SK-N-SH (cell line): ENCODE measurements at regions not wholly inside any gene's neighbourhood (a gene's known extent, or its start where the extent isn't known, plus 50 kb on each side); places are given as distances from the start of the nearest gene placed in this dataset.

Experiments used
- CTCF ChIA-PET: fragments of 300-600, 350-600 bp; formaldehyde crosslinking; extraction: SDS; loops from one replicate; lab custom pipeline; 2021; lab: Yijun Ruan, JAX
- POLR2A ChIA-PET: fragments of 350-600 bp; sonication (Branson Sonifier 250); formaldehyde crosslinking; extraction: SDS; loops from one replicate; lab custom pipeline; 2020; ENCODE audit warnings: antibody characterized with exemption, inconsistent platforms; lab: Yijun Ruan, JAX
- DNase-seq: peaks from one replicate; pipeline ENCODE4 v3.0.0; 2012
- H2AFZ ChIP-seq: fragments of 200-600 bp; sonication (generic); 2 replicates; pipeline ENCODE4 v1.8.1; 2016; ENCODE audit warnings: antibody characterized with exemption, mild to moderate bottlenecking, low read depth
- H3F3A ChIP-seq: fragments of 200-600 bp; sonication (generic); replicated peaks from 2 replicates; pipeline ENCODE3; 2016; ENCODE audit warnings: antibody characterized with exemption, mild to moderate bottlenecking; ENCODE audit not compliant: insufficient read depth
- H3K27ac ChIP-seq, 2 experiments: fragments of 200-500 bp in 1 of 2; fragments of 200-600 bp in 1 of 2; sonication (Bioruptor generic) in 1 of 2; sonication (generic), shearing (Covaris generic) in 1 of 2; 2 replicates each; pipeline versions ENCODE4 v1.5.1 to v1.6.1; 2014 to 2016; ENCODE audit warnings: low read depth in 2 of 2, inconsistent platforms in 1 of 2, low read length in 1 of 2, mild to moderate bottlenecking in 1 of 2, mixed read lengths in 1 of 2
- H3K27me3 ChIP-seq: fragments of 200-600 bp; sonication (generic), shearing (Covaris generic); 2 replicates; pipeline ENCODE4 v1.6.1; 2016; ENCODE audit warnings: mixed run types; ENCODE audit not compliant: insufficient read depth
- H3K36me3 ChIP-seq, 2 experiments: fragments of 200-500 bp in 1 of 2; fragments of 200-600 bp in 1 of 2; sonication (Bioruptor generic) in 1 of 2; sonication (generic) in 1 of 2; replicated peaks in 1 of 2; 2 replicates each; pipeline versions ENCODE3 to v1.5.1; 2014 to 2016; ENCODE audit warnings: low read length in 1 of 2, mild to moderate bottlenecking in 1 of 2; ENCODE audit not compliant: insufficient read depth in 2 of 2, control insufficient read depth in 1 of 2
- H3K4me1 ChIP-seq, 2 experiments: fragments of 200-500 bp in 1 of 2; fragments of 200-600 bp in 1 of 2; sonication (Bioruptor generic) in 1 of 2; sonication (generic), shearing (Covaris generic) in 1 of 2; 2 replicates each; pipeline versions ENCODE4 v1.5.1 to v1.6.1; 2014 to 2016; ENCODE audit warnings: low read depth in 1 of 2, low read length in 1 of 2, mixed run types in 1 of 2; ENCODE audit not compliant: insufficient read depth in 2 of 2, control insufficient read depth in 1 of 2
- H3K4me2 ChIP-seq: fragments of 200-600 bp; sonication (generic), shearing (Covaris generic); 2 replicates; pipeline ENCODE4 v1.6.1; 2017; ENCODE audit warnings: mixed run types
- H3K4me3 ChIP-seq, 2 experiments: fragments of 200-500 bp in 1 of 2; fragments of 200-600 bp in 1 of 2; sonication (Bioruptor generic) in 1 of 2; sonication (generic), shearing (Covaris generic) in 1 of 2; 2 replicates each; pipeline versions ENCODE4 v1.5.1 to v1.8.1; 2014 to 2016; ENCODE audit warnings: low read depth in 2 of 2, inconsistent platforms in 1 of 2, low read length in 1 of 2, mild to moderate bottlenecking in 1 of 2, mixed read lengths in 1 of 2, moderate library complexity in 1 of 2
- H3K79me2 ChIP-seq: fragments of 200-600 bp; sonication (generic); 2 replicates; pipeline ENCODE4 v1.8.1; 2017; ENCODE audit warnings: mild to moderate bottlenecking; ENCODE audit not compliant: insufficient read depth
- H3K9ac ChIP-seq: fragments of 200-600 bp; sonication (generic); 2 replicates; pipeline ENCODE4 v1.6.1; 2017; ENCODE audit warnings: mixed run types
- H3K9me2 ChIP-seq: fragments of 200-600 bp; sonication (generic); 2 replicates; pipeline ENCODE4 v1.6.1; 2017; ENCODE audit warnings: mixed run types
- H3K9me3 ChIP-seq: fragments of 200-600 bp; sonication (generic); 2 replicates; pipeline ENCODE4 v1.6.1; 2017; ENCODE audit warnings: mixed run types, mild to moderate bottlenecking, moderate library complexity
- H4K20me1 ChIP-seq: fragments of 200-600 bp; sonication (generic); 2 replicates; pipeline ENCODE4 v1.6.1; 2017; ENCODE audit warnings: mild to moderate bottlenecking, mixed run types; ENCODE audit not compliant: insufficient read depth
- ELF1 ChIP-seq: IDR thresholded peaks from 2 replicates; pipeline ENCODE4 v1.4.0; 2012
- EZH2phosphoT487 ChIP-seq: fragments of 200-600 bp; sonication (generic); IDR thresholded peaks from 2 replicates; pipeline ENCODE4 v1.6.1; 2017; ENCODE audit warnings: low read depth, mixed run types, mild to moderate bottlenecking, antibody characterized with exemption, moderate library complexity, borderline replicate concordance
- FOXJ3 ChIP-seq: sonication (generic); formaldehyde crosslinking; IDR thresholded peaks from 2 replicates; pipeline ENCODE4 v1.5.1; 2020; ENCODE audit warnings: mild to moderate bottlenecking, missing genetic modification reagents
- JUND ChIP-seq: IDR thresholded peaks from 2 replicates; pipeline ENCODE4 v1.4.0; 2012
- MEF2A ChIP-seq: IDR thresholded peaks from 2 replicates; pipeline ENCODE4 v1.4.0; 2012; ENCODE audit warnings: low read depth, borderline replicate concordance
- MXI1 ChIP-seq: IDR thresholded peaks from 2 replicates; pipeline ENCODE4 v1.6.1; 2012; ENCODE audit warnings: mild to moderate bottlenecking, low read depth, low read length, improper control_type of control experiment
- REST ChIP-seq: IDR thresholded peaks from 2 replicates; pipeline ENCODE4 v1.6.1; 2012; ENCODE audit warnings: mild to moderate bottlenecking, low read depth, low read length, moderate library complexity
- RFX5 ChIP-seq: IDR thresholded peaks from 2 replicates; pipeline ENCODE4 v1.6.1; 2012; ENCODE audit warnings: mild to moderate bottlenecking, improper control_type of control experiment, low read length
- SIN3A ChIP-seq: IDR thresholded peaks from 2 replicates; pipeline ENCODE4 v1.6.1; 2012; ENCODE audit warnings: low read depth, mild to moderate bottlenecking, low read length, moderate library complexity, borderline replicate concordance
- SMC3 ChIP-seq: IDR thresholded peaks from 2 replicates; pipeline ENCODE4 v1.6.1; 2012; ENCODE audit warnings: low read depth, low read length, improper control_type of control experiment
- TAF1 ChIP-seq: IDR thresholded peaks from 2 replicates; pipeline ENCODE4 v1.6.1; 2012; ENCODE audit warnings: low read depth, mild to moderate bottlenecking, low read length, moderate library complexity, borderline replicate concordance
- YY1 ChIP-seq: IDR thresholded peaks from 2 replicates; pipeline ENCODE4 v1.4.0; 2012; ENCODE audit warnings: low read depth, mild to moderate bottlenecking
- WGBS: methylation state at CpG from one replicate; pipeline ENCODE4 v1.1.6; 2017; ENCODE audit warnings: low lambda C conversion rate; 5-methylcytosine and 5-hydroxymethylcytosine counted together
- TF ChIP-seq, protein P1 (sequence below): IDR thresholded peaks from 2 replicates; pipeline ENCODE4; 2012
- TF ChIP-seq, protein P2 (sequence below): IDR thresholded peaks from 2 replicates; pipeline ENCODE4 v1.4.0; 2012; ENCODE audit warnings: low read depth

GRCh38 chr2:191478799-191479679, 198.9 kb upstream of the NABP1 start (continued):
- TF ChIP-seq JUND (no peak), FOXJ3 (CRISPR knock-in tag) (peak; percentile 90), RFX5 (peak; percentile 18; the same call in 1 of the 2 replicates)
- TF ChIP-seq, protein P1, sequence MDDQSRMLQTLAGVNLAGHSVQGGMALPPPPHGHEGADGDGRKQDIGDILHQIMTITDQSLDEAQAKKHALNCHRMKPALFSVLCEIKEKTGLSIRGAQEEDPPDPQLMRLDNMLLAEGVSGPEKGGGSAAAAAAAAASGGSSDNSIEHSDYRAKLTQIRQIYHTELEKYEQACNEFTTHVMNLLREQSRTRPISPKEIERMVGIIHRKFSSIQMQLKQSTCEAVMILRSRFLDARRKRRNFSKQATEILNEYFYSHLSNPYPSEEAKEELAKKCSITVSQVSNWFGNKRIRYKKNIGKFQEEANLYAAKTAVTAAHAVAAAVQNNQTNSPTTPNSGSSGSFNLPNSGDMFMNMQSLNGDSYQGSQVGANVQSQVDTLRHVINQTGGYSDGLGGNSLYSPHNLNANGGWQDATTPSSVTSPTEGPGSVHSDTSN: 0 out of 2 replicates have a peak, but pooled peaks have one; percentile 4

GRCh38 chr2:191479680-191480023, 198.3 kb upstream of the NABP1 start:
- peak overlapping the region in 1 of 2 experiments; percentile 99; a peak in 2 of 4 replicates for H3K27ac ChIP-seq
- POLR2A ChIA-PET: interaction anchor here (0.9 to 2.0 kb wide), 4 partner anchors 9 to 234 kb away, joined by 3 to 17 read pairs (median 6); partner anchors contain the start of gene MYO1B
- no peaks in the 10 kb centered on the region for H4K20me1 ChIP-seq
- no peak overlapping the region for H3K4me2 ChIP-seq
- no peak for TF ChIP-seq EZH2phosphoT487
- TF ChIP-seq MXI1: 0 out of 2 replicates have a peak, but pooled peaks have one; percentile 42
- TF ChIP-seq, protein P1: no peak
- TF ChIP-seq ELF1: no peak
- TF ChIP-seq, all 33 proteins: peak for 1
- no peaks in the 10 kb centered on the region for H3K79me2 ChIP-seq
- 61% methylated on average over 5 of the region's 5 CpGs for WGBS
- H3K4me3 ChIP-seq: no peak overlapping the region
- no peaks in the 10 kb centered on the region; the same call in 1 of the 2 replicates for H3K9me3 ChIP-seq
- no peaks in the 10 kb centered on the region for H3K9me2 ChIP-seq
- no peak for DNase-seq
- H3K27me3 ChIP-seq: no peaks in the 10 kb centered on the region
- H3F3A ChIP-seq: no peaks in the 10 kb centered on the region
- no peaks in the 10 kb centered on the region for H3K36me3 ChIP-seq
- peak overlapping the region; percentile 53; the same call in 1 of the 2 replicates for H2AFZ ChIP-seq
- H3K4me1 ChIP-seq: peaks cover 0 to 21% of the 10 kb centered on the region in 2 experiments; a peak in 2 of 4 replicates
- H3K9ac ChIP-seq: no peak overlapping the region
- CTCF ChIA-PET: interaction anchor here (0.9 to 2.7 kb wide), 8 partner anchors 14 to 262 kb away, joined by 3 to 19 read pairs (median 4); partner anchors contain the start of gene MYO1B

DNA sequence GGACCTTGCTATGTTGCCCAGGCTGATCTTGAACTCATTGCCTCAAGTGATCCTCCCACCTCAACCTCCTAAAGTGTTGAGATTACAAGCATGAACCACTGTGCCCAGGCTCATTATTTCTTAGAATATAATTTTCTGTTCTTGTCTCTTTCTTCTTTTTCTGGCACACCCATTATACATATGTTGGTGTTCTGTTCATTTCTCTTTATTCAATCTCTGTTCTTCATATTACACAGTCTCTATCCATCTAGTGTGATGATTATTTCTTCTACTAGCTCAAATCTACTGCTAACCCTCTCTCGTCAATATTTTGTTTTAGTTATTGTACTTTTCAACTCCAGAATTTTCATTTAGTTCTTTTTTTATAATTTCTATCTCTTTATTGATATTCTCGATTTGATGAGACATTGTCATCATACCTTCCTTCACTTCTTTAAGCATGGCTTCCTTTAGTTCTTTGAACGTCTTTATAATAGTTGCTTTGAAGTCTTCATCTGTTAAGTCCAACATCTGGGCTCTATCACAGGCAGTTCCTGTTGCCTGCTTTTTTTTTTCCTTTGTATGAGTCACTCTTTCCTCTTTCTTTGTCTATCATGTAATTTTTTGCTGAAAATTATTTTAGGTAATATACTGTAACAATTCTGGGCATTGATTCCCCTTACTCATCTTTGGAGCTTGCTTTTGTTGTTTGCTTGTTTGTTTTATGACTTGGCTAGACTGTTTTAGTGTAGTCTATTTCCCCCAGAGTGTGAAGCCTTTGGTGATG, 196.4 kb upstream of the NABP1 start:
- no peak overlapping the region for H2AFZ ChIP-seq
- no peak overlapping the region for H3K27ac ChIP-seq
- H3K4me3 ChIP-seq: no peak overlapping the region
- no peak overlapping the region for H3K4me2 ChIP-seq
- no peaks in the 10 kb centered on the region for H3K36me3 ChIP-seq
- H3K9ac ChIP-seq: no peak overlapping the region
- H3K9me2 ChIP-seq: no peaks in the 10 kb centered on the region
- ChIA-PET POLR2A (no interaction called here), CTCF (interaction anchor here (0.6 to 1.4 kb wide), 3 partner anchors 19 to 316 kb away, joined by 3 to 5 read pairs (median 3); no protein-coding TSS in a partner anchor)
- 57% methylated on average over 3 of the region's 3 CpGs for WGBS
- H3K9me3 ChIP-seq: no peaks in the 10 kb centered on the region; the same call in 1 of the 2 replicates
- H3K79me2 ChIP-seq: no peaks in the 10 kb centered on the region
- peaks cover 0 to 21% of the 10 kb centered on the region in 2 experiments; a peak in 2 of 4 replicates for H3K4me1 ChIP-seq
- no peak for DNase-seq
- H3K27me3 ChIP-seq: no peaks in the 10 kb centered on the region
- no peaks in the 10 kb centered on the region for H4K20me1 ChIP-seq
- H3F3A ChIP-seq: peaks cover 4% of the 10 kb centered on the region
- TF ChIP-seq REST (no peak), SMC3 (no peak), MEF2A (no peak), YY1 (no peak), JUND (no peak), TAF1 (no peak), SIN3A (no peak)
- TF ChIP-seq, protein P2, sequence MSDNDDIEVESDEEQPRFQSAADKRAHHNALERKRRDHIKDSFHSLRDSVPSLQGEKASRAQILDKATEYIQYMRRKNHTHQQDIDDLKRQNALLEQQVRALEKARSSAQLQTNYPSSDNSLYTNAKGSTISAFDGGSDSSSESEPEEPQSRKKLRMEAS: no peak
- TF ChIP-seq, protein P1: no peak
